GM18951 (cell line): ENCODE measurements at regions not wholly inside any gene's neighbourhood (a gene's known extent, or its start where the extent isn't known, plus 50 kb on each side); places are given as distances from the start of the nearest gene placed in this dataset.

Experiments used
- POLR2A ChIP-seq: IDR thresholded peaks from 4 replicates; pipeline ENCODE4 v1.6.1; 2011; ENCODE audit warnings: mild to moderate bottlenecking; ENCODE audit not compliant: insufficient read length, insufficient read depth; ENCODE audit errors: extremely low read depth
- in situ Hi-C: fragments of 300-500 bp; cut with MboI; formaldehyde crosslinking; loops from one replicate; pipeline ENCODE4 v1.12.0; 2022; ENCODE audit warnings: low sequenced_read_pairs, mixed read lengths, inconsistent platforms; ENCODE audit not compliant: unreplicated experiment

GRCh38 chr5:159833088-159833487, 83.2 kb upstream of the ADRA1B start:
- in situ Hi-C loops: no loop called here

GRCh38 chr5:159833846-159834245, 82.4 kb upstream of the ADRA1B start:
- in situ Hi-C loops: no loop called here
- TF ChIP-seq POLR2A: no peak

More at GRCh38 chr5:159833088-159833487, 83.2 kb upstream of the ADRA1B start:
- no peak for TF ChIP-seq POLR2A

GRCh38 chr5:159835548-159835947, 80.7 kb upstream of the ADRA1B start:
- in situ Hi-C loops: no loop called here
- TF ChIP-seq POLR2A: no peak

- TF ChIP-seq POLR2A: no peak
- in situ Hi-C loops: no loop called here
Measured at GRCh38 chr5:159836691-159837090, 79.6 kb upstream of the ADRA1B start.

- TF ChIP-seq POLR2A: no peak
- in situ Hi-C loops: no loop called here
Measured at GRCh38 chr5:159837860-159838259, 78.4 kb upstream of the ADRA1B start.

- in situ Hi-C loops: no loop called here
Measured at GRCh38 chr5:159838551-159839222, 77.6 kb upstream of the ADRA1B start.

GRCh38 chr5:159844267-159845121, 71.8 kb upstream of the ADRA1B start:
- no peak for TF ChIP-seq POLR2A
- in situ Hi-C loops: no loop called here

More at GRCh38 chr5:159838551-159839222, 77.6 kb upstream of the ADRA1B start:
- no peak for TF ChIP-seq POLR2A

- no peak for TF ChIP-seq POLR2A
- in situ Hi-C loops: no loop called here
Measured at GRCh38 chr5:159849437-159850083, 66.7 kb upstream of the ADRA1B start.

GRCh38 chr5:159850160-159850559, 66.1 kb upstream of the ADRA1B start:
- in situ Hi-C loops: no loop called here
- TF ChIP-seq POLR2A: no peak

GRCh38 chr5:159851053-159851452, 65.2 kb upstream of the ADRA1B start:
- in situ Hi-C loops: no loop called here

GRCh38 chr5:159854916-159855315, 61.4 kb upstream of the ADRA1B start:
- in situ Hi-C loops: no loop called here
- no peak for TF ChIP-seq POLR2A

More at GRCh38 chr5:159851053-159851452, 65.2 kb upstream of the ADRA1B start:
- no peak for TF ChIP-seq POLR2A

GRCh38 chr5:159855476-159856191, 60.6 kb upstream of the ADRA1B start:
- in situ Hi-C loops: no loop called here
- TF ChIP-seq POLR2A: no peak

- in situ Hi-C loops: no loop called here
- TF ChIP-seq POLR2A: no peak
Measured at GRCh38 chr5:159858871-159859270, 57.4 kb upstream of the ADRA1B start.
